ENCODE measurements at regions not wholly inside any gene's neighbourhood (a gene's known extent, or its start where the extent isn't known, plus 50 kb on each side); places are given as distances from the start of the nearest gene placed in this dataset.
"Not testable (repeated sequence)": the region's sequence is repeated elsewhere in the genome, so short reads cannot be mapped to it uniquely, and the experiment has no call there.

GRCh38 chr6:90894285-90895130, 307.6 kb upstream of the MAP3K7 start:
- no peak for DNase-seq (ENCODE audit: low read depth)

- no peak for DNase-seq (ENCODE audit: low read depth)
Observed at GRCh38 chr6:90893400-90893799, 306.5 kb upstream of the MAP3K7 start.

DNA sequence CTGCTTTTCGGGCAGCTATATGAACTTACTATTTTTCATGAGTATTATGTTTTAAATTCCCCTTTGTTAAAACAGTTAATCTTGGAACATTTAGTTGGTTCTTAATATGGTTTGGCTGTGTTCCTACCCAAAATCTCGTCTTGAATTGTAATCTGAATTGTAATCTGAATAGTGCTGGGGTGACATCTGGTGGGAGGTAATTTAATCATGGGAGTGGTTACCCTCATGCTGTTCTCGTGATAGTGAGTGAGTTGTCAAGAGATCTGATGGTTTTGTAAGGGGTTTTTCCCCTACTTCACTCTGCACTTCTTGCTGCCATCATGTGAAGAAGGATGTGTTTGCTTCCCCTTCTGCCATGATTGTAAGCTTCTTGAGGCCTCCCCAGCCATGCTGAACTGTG, 305.4 kb upstream of the MAP3K7 start:
- DNase-seq (ENCODE audit: low read depth) = no peak

- DNase-seq (ENCODE audit: low read depth) = no peak
Observed at GRCh38 chr6:90891355-90891754, 304.5 kb upstream of the MAP3K7 start.

- DNase-seq (ENCODE audit: low read depth) = no peak
Observed at GRCh38 chr6:90890683-90891330, 303.9 kb upstream of the MAP3K7 start.

DNA sequence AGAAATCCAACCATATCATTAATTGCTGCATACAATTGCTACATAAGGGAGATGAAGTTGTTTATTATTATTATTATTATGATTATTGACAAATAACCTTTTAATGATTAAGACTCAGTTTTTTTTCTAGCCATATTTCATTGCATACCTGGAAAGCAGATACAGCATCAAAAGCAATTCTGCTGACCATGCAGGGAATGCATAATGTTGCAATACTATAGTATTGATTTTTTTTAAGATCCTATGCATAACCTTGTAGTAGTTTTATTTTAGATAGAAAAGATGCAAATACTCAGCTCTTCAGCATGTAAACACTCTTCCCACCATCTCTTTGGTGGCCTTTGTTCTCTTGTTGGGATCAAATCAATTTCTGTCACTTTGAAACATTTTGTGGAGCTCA, 300.9 kb upstream of the MAP3K7 start:
- DNase-seq (ENCODE audit: low read depth) = no peak

- DNase-seq (ENCODE audit: low read depth) = no peak
Observed at GRCh38 chr6:90885611-90886056, 298.8 kb upstream of the MAP3K7 start.

DNA sequence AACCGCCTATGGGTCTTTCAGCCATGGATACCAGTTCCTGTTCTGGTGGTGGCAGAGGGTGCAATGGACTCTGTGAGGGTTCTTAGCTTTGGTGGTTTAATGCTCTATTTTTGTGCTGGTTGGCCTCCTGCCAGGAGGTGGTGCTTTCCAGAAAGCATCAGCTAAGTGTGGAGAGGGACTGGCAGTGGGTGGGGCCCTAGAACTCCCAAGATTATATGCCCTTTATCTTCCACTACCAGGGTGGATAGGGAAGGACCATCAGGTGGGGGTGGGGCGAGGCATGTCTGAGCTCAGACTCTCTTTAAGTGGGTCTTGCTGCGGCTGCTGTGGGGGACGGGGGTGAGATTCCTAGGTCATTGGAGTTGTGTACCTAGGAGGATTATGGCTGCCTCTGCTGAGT, 298.3 kb upstream of the MAP3K7 start:
- DNase-seq (ENCODE audit: low read depth) = not testable (repeated sequence)

DNA sequence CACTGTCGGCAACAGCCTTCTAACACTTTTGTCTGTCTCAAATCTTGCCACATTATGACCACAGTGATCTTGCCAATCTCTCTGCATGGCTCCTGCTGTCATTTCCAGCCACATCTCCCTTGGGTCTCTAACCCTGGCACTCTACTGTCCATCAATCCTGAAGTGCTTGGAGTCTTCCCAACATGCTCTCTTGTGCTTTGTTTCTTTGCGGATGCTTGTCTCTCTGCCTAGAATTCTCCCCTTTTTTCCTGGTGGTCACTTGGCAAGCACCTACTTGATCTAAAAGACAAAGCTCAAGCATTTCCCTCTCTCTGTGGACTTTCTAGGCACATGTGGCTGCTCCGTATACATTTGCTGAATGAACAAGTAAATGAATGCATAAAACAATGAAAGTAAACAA, 290.7 kb upstream of the MAP3K7 start:
- no peak for DNase-seq (ENCODE audit: low read depth)

- no peak for DNase-seq (ENCODE audit: low read depth)
Observed at GRCh38 chr6:90874931-90875330, 288.1 kb upstream of the MAP3K7 start.

DNA sequence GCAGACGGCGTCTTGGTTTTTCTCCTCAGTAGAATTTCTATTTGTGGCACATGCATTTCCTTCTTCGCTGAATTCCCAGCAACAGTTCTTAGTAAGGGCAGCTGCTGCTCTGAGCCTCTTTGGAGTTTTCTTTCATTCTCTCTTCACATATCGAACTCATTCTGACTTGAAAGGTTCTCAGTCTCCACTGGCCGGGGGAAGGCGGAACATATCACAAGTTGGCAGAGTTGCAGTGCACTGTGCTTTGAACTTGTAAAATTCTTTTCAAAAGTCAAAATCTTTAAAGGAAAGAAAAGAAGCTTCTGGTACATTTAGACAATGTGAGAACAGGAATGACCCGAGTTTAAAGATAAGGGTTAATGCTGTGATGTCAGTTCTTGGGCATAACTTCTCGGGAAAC, 286.1 kb upstream of the MAP3K7 start:
- DNase-seq (ENCODE audit: low read depth) = no peak

DNA sequence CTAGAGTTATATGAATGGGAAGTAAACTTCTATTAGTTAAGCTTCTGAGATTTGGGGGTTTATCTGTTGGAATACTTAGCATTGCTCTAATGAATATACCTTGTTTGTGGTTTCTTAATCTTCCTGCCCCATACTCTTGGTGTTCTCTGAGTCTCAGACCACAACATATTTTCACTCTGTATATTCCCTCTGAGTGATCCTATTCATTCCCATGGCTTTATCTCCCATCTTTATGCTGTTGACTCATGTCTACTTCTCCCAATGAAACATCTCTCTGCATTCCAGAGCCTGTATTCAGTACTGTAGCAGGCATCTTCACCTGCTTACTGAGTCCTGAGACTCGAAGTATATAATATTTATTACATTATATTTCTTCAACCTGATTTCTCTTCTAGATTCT, 283.7 kb upstream of the MAP3K7 start:
- DNase-seq (ENCODE audit: low read depth) = no peak

- no peak for DNase-seq (ENCODE audit: low read depth)
Observed at GRCh38 chr6:90868656-90869055, 281.8 kb upstream of the MAP3K7 start.

DNA sequence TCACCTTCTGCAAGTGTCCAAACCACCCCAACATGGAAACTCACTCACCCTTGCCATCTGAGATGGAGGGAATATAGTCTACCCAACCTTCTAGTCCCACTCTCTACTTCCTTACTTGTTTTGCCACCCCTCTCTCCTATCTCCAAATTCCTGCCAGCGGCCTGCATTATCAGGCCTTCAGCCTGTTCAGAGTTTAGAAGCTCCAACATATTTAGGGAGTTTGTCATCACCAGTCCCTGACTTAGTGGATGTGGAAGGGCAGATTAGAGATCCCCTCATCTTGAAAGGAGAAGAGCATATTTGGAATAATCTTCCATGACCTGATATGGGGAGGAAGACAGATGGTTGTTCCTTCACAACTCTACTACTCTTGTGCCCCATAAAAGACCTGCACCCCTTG, 281.4 kb upstream of the MAP3K7 start:
- DNase-seq (ENCODE audit: low read depth) = no peak

DNA sequence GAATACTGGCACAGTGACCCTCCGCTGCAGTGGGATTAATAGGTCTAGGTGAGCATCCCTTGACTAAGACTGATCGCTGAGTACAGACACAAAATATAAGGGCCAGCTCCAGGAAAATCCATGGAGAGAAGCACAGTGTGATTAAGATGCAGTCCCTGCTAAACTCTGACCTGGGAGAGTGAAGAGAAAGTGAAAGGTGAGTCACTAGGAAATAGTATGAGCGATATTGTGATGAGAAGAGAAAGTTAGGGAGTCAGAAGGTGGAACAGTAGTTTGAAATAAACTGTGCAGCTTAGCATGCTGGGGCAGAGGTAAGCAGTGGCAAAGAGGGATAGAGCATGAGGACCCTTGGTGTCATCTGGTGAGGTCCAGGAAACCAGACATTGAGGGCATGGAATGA, 278.6 kb upstream of the MAP3K7 start:
- DNase-seq (ENCODE audit: low read depth) = no peak

- DNase-seq (ENCODE audit: low read depth) = no peak
Observed at GRCh38 chr6:90863043-90863442, 276.2 kb upstream of the MAP3K7 start.

DNA sequence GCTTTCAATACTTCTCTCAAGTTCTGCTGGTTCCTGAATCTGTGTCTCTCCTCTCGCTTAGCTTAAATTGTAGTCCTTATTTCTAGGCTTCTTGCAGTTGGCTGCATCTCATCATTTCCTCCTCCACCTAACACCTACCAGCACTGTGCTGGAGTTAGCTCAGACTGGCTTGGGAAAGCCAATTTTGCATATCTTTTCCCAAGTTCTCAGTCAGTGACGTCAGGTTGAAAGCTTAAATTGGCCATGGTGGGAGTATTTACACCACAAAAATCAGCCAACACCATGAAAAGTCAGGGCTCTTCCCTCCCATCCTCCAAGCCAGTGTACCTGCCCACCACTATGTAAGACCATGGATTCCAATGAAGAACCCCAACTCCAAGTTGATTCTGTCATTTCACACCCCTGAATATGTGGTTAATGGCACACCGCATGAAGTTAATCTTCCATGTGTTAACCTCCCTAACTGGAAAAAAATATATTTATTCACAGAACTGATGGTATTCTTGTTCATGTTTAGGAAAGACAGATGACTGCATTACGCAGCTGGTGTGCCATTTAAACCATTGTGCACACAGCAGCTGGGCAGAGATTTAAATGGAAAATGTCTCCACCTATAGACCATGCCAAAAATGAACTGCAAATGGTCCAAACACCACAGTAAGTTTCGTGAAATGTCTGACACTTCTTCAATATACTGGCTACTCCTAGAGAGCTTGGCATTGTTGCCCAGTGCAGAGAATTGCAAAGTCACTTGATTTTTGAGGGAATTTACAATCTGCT, 274.1 kb upstream of the MAP3K7 start:
- DNase-seq (ENCODE audit: low read depth) = peak; percentile 15

GRCh38 chr6:90859612-90860011, 272.7 kb upstream of the MAP3K7 start:
- no peak for DNase-seq (ENCODE audit: low read depth)

DNA sequence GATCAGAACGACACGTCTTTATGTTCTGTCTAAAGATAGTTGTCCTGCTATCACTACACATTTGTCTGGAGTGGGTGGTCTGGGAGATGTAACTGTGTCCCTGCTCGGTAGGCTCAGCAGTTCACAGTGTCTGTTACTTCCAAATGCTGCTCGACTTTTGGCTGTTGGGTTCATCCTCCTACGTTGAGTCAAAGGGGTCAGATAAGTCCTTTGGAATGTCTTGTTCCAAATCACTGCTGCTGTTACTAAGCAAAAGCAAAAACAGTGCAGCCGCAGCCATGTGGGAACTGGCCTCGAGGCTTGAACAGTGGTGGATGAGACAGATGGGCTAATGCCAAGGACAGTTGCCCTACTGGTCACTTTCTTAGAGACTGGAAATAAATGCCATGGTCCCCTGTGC, 272.2 kb upstream of the MAP3K7 start:
- DNase-seq (ENCODE audit: low read depth) = peak; percentile 6

- DNase-seq (ENCODE audit: low read depth) = no peak
Observed at GRCh38 chr6:90849686-90850085, 262.8 kb upstream of the MAP3K7 start.

DNA sequence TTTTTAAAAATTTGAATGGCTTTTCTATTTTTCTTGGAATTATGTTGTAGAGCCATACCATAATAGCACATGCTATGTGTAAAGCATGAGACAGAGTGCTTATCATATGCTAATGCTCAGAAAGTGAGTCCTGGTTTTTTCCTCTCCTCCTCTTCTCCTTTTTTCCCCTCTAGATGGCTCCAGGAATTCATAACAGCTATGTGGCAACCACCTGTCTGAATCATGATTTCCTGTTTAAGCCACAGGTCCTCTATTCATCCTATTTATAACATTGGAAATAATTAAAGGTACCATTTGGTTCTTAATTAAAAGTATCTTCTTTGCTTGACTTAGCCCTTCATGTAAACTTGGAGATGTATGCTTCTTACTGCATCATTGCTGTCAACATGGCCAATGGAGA, 260.0 kb upstream of the MAP3K7 start:
- no peak for DNase-seq (ENCODE audit: low read depth)

DNA sequence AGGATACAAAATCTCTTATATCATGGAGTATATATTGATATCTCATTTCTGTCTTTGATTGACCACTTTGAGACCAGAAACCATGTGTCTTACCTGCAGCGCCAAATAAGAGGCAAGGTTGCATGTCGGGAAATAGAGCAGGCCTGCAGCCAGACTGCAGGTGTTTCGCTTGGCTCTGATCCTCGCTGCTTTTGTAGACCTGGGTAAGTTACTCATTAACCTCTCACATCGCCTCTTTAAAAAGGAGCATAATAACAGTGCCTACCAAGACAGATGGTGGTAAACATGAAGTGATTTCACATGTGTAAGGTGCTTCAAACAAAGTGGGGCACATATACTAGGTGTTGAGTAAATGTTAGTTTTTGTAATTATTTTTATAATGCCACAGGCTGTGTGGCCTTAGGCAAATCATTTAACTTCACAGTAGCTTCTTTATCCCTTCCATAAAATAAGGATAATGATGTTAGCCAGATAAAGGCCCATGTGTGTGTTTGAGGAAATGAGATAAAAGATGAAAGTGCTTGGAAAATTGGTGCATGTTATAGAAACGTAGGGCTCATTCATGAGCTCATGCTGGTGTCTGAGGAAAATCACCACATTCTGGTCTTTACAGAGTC, 248.8 kb upstream of the MAP3K7 start:
- DNase-seq (ENCODE audit: low read depth) = no peak
